ENCODE measurements at regions not wholly inside any gene's neighbourhood (a gene's known extent, or its start where the extent isn't known, plus 50 kb on each side); places are given as distances from the start of the nearest gene placed in this dataset.

GRCh38 chr2:16746833-16747232, 81.2 kb upstream of the CYRIA start:
- Histone ChIP-seq H3K18ac (ENCODE audit: low read depth in 1 of 2, low read length in 2 of 2) (no peak overlapping the region), H2AFZ (ENCODE audit: low read depth, low read length) (no peak overlapping the region), H2BK15ac (ENCODE audit: low read depth, poor library complexity, severe bottlenecking) (no peak overlapping the region), H3K23ac (ENCODE audit: low read length in 2 of 2) (no peak overlapping the region), H3K9ac (ENCODE audit: low read length) (no peak overlapping the region), H2BK12ac (ENCODE audit: low read length in 2 of 2) (no peak overlapping the region), H2AK5ac (ENCODE audit: low read length, severe bottlenecking) (no peak overlapping the region), H4K91ac (ENCODE audit: low read length) (no peak overlapping the region), H3K4me3 (ENCODE audit: insufficient read depth in 1 of 2, low read depth in 1 of 2, low read length in 2 of 2) (no peak overlapping the region), H3K4me2 (ENCODE audit: low read length, poor library complexity, severe bottlenecking) (no peak overlapping the region), H2BK120ac (ENCODE audit: low read depth, low read length) (no peak overlapping the region), H2BK5ac (ENCODE audit: low read depth, low read length, poor library complexity, severe bottlenecking) (no peak overlapping the region), H4K8ac (ENCODE audit: low read length) (no peak overlapping the region), H3K9me3 (ENCODE audit: control insufficient read depth, low read length) (no peaks in the 10 kb centered on the region), H3K14ac (ENCODE audit: low read length in 2 of 2) (no peak overlapping the region), H3K4me1 (ENCODE audit: control insufficient read depth, insufficient read depth, low read depth, low read length) (no peaks in the 10 kb centered on the region), H3K79me1 (replicated peaks; ENCODE audit: low read length, poor library complexity, severe bottlenecking) (no peaks in the 10 kb centered on the region), H3K27me3 (ENCODE audit: control insufficient read depth in 1 of 2, insufficient read depth in 1 of 2, low read length in 2 of 2) (peaks cover 4 to 8% of the 10 kb centered on the region in 2 experiments), H3K4ac (ENCODE audit: low read depth in 1 of 2, low read length in 2 of 2) (no peak overlapping the region), H3K27ac (ENCODE audit: low read length, poor library complexity, severe bottlenecking) (no peak overlapping the region), H3K36me3 (ENCODE audit: control insufficient read depth in 1 of 2, insufficient read depth in 2 of 2, low read depth in 1 of 2, low read length in 2 of 2) (no peaks in the 10 kb centered on the region)
- 57% methylated on average over 3 of the region's 3 CpGs for WGBS
- DNase-seq = no peak

GRCh38 chr2:16746329-16746728, 80.7 kb upstream of the CYRIA start:
- H3K4ac ChIP-seq (ENCODE audit: low read depth in 1 of 2, low read length in 2 of 2) = no peak overlapping the region
- WGBS = 78% methylated on average over 4 of the region's 4 CpGs
- H2BK120ac ChIP-seq (ENCODE audit: low read depth, low read length) = no peak overlapping the region

GRCh38 chr2:16745466-16745865, 79.8 kb upstream of the CYRIA start:
- Histone ChIP-seq H3K9me3 (ENCODE audit: control insufficient read depth, low read length) (no peaks in the 10 kb centered on the region), H2BK15ac (ENCODE audit: low read depth, poor library complexity, severe bottlenecking) (no peak overlapping the region), H3K4ac (ENCODE audit: low read depth in 1 of 2, low read length in 2 of 2) (no peak overlapping the region), H3K4me2 (ENCODE audit: low read length, poor library complexity, severe bottlenecking) (no peak overlapping the region), H2BK120ac (ENCODE audit: low read depth, low read length) (no peak overlapping the region), H3K27ac (ENCODE audit: low read length, poor library complexity, severe bottlenecking) (no peak overlapping the region), H2AFZ (ENCODE audit: low read depth, low read length) (no peak overlapping the region), H4K8ac (ENCODE audit: low read length) (no peak overlapping the region), H3K18ac (ENCODE audit: low read depth in 1 of 2, low read length in 2 of 2) (no peak overlapping the region), H3K4me3 (ENCODE audit: insufficient read depth in 1 of 2, low read depth in 1 of 2, low read length in 2 of 2) (no peak overlapping the region), H2BK12ac (ENCODE audit: low read length in 2 of 2) (no peak overlapping the region), H3K23ac (ENCODE audit: low read length in 2 of 2) (no peak overlapping the region), H3K4me1 (ENCODE audit: control insufficient read depth, insufficient read depth, low read depth, low read length) (no peaks in the 10 kb centered on the region), H3K9ac (ENCODE audit: low read length) (no peak overlapping the region), H3K14ac (ENCODE audit: low read length in 2 of 2) (no peak overlapping the region), H3K79me1 (replicated peaks; ENCODE audit: low read length, poor library complexity, severe bottlenecking) (no peaks in the 10 kb centered on the region), H3K36me3 (ENCODE audit: control insufficient read depth in 1 of 2, insufficient read depth in 2 of 2, low read depth in 1 of 2, low read length in 2 of 2) (no peaks in the 10 kb centered on the region), H3K27me3 (ENCODE audit: control insufficient read depth in 1 of 2, insufficient read depth in 1 of 2, low read length in 2 of 2) (peaks cover 5 to 8% of the 10 kb centered on the region in 2 experiments), H2AK5ac (ENCODE audit: low read length, severe bottlenecking) (no peak overlapping the region), H2BK5ac (ENCODE audit: low read depth, low read length, poor library complexity, severe bottlenecking) (no peak overlapping the region), H4K91ac (ENCODE audit: low read length) (no peak overlapping the region)
- WGBS = 83% methylated on average over 5 of the region's 5 CpGs
- no peak for DNase-seq

More at GRCh38 chr2:16746329-16746728, 80.7 kb upstream of the CYRIA start:
- no peak overlapping the region for H3K23ac ChIP-seq (ENCODE audit: low read length in 2 of 2)
- no peak overlapping the region for H4K8ac ChIP-seq (ENCODE audit: low read length)
- no peak overlapping the region for H3K18ac ChIP-seq (ENCODE audit: low read depth in 1 of 2, low read length in 2 of 2)
- H2BK12ac ChIP-seq (ENCODE audit: low read length in 2 of 2) = no peak overlapping the region
- no peak overlapping the region for H2BK15ac ChIP-seq (ENCODE audit: low read depth, poor library complexity, severe bottlenecking)
- no peak overlapping the region for H3K14ac ChIP-seq (ENCODE audit: low read length in 2 of 2)
- no peak for DNase-seq
- H2BK5ac ChIP-seq (ENCODE audit: low read depth, low read length, poor library complexity, severe bottlenecking) = no peak overlapping the region
- no peak overlapping the region for H3K4me2 ChIP-seq (ENCODE audit: low read length, poor library complexity, severe bottlenecking)
- H3K79me1 ChIP-seq (replicated peaks; ENCODE audit: low read length, poor library complexity, severe bottlenecking) = no peaks in the 10 kb centered on the region
- no peak overlapping the region for H3K9ac ChIP-seq (ENCODE audit: low read length)
- peaks cover 4 to 8% of the 10 kb centered on the region in 2 experiments for H3K27me3 ChIP-seq (ENCODE audit: control insufficient read depth in 1 of 2, insufficient read depth in 1 of 2, low read length in 2 of 2)
- no peak overlapping the region for H2AK5ac ChIP-seq (ENCODE audit: low read length, severe bottlenecking)
- no peak overlapping the region for H4K91ac ChIP-seq (ENCODE audit: low read length)
- no peak overlapping the region for H3K4me3 ChIP-seq (ENCODE audit: insufficient read depth in 1 of 2, low read depth in 1 of 2, low read length in 2 of 2)
- H3K36me3 ChIP-seq (ENCODE audit: control insufficient read depth in 1 of 2, insufficient read depth in 2 of 2, low read depth in 1 of 2, low read length in 2 of 2) = no peaks in the 10 kb centered on the region
- H3K9me3 ChIP-seq (ENCODE audit: control insufficient read depth, low read length) = no peaks in the 10 kb centered on the region
- no peak overlapping the region for H2AFZ ChIP-seq (ENCODE audit: low read depth, low read length)
- H3K27ac ChIP-seq (ENCODE audit: low read length, poor library complexity, severe bottlenecking) = no peak overlapping the region
- H3K4me1 ChIP-seq (ENCODE audit: control insufficient read depth, insufficient read depth, low read depth, low read length) = no peaks in the 10 kb centered on the region

- Histone ChIP-seq H3K14ac (ENCODE audit: low read length in 2 of 2) (no peak overlapping the region), H3K4ac (ENCODE audit: low read depth in 1 of 2, low read length in 2 of 2) (no peak overlapping the region), H3K36me3 (ENCODE audit: control insufficient read depth in 1 of 2, insufficient read depth in 2 of 2, low read depth in 1 of 2, low read length in 2 of 2) (no peaks in the 10 kb centered on the region), H3K18ac (ENCODE audit: low read depth in 1 of 2, low read length in 2 of 2) (no peak overlapping the region), H3K23ac (ENCODE audit: low read length in 2 of 2) (no peak overlapping the region), H3K9ac (ENCODE audit: low read length) (no peak overlapping the region), H2BK120ac (ENCODE audit: low read depth, low read length) (no peak overlapping the region), H2AFZ (ENCODE audit: low read depth, low read length) (no peak overlapping the region), H2BK15ac (ENCODE audit: low read depth, poor library complexity, severe bottlenecking) (no peak overlapping the region), H3K27ac (ENCODE audit: low read length, poor library complexity, severe bottlenecking) (no peak overlapping the region), H3K79me1 (replicated peaks; ENCODE audit: low read length, poor library complexity, severe bottlenecking) (no peaks in the 10 kb centered on the region), H2AK5ac (ENCODE audit: low read length, severe bottlenecking) (no peak overlapping the region), H3K4me1 (ENCODE audit: control insufficient read depth, insufficient read depth, low read depth, low read length) (no peaks in the 10 kb centered on the region), H2BK5ac (ENCODE audit: low read depth, low read length, poor library complexity, severe bottlenecking) (no peak overlapping the region), H4K91ac (ENCODE audit: low read length) (no peak overlapping the region), H3K4me2 (ENCODE audit: low read length, poor library complexity, severe bottlenecking) (no peak overlapping the region), H3K4me3 (ENCODE audit: insufficient read depth in 1 of 2, low read depth in 1 of 2, low read length in 2 of 2) (no peak overlapping the region), H2BK12ac (ENCODE audit: low read length in 2 of 2) (no peak overlapping the region), H3K27me3 (ENCODE audit: control insufficient read depth in 1 of 2, insufficient read depth in 1 of 2, low read length in 2 of 2) (peaks cover 8 to 10% of the 10 kb centered on the region in 2 experiments), H4K8ac (ENCODE audit: low read length) (no peak overlapping the region), H3K9me3 (ENCODE audit: control insufficient read depth, low read length) (no peaks in the 10 kb centered on the region)
- DNase-seq = no peak
These were observed 78.9 kb upstream of the CYRIA start for GRCh38 chr2:16744521-16744920.

Measured in mesenchymal stem cell (in vitro differentiated cells and primary cell).